Trophoblast cell (in vitro differentiated cells and primary cell): ENCODE measurements at regions not wholly inside any gene's neighbourhood (a gene's known extent, or its start where the extent isn't known, plus 50 kb on each side); places are given as distances from the start of the nearest gene placed in this dataset.

Experiments
- DNase-seq, 2 donors: peaks; one replicate each; pipeline ENCODE4 v3.0.0-alpha.2; 2016
- H2AFZ ChIP-seq: 2 replicates; pipeline ENCODE4 v1.6.1; 2013; ENCODE audit warnings: low read length, moderate library complexity, mild to moderate bottlenecking; ENCODE audit not compliant: insufficient read depth, poor library complexity
- H2AK5ac ChIP-seq: 2 replicates; pipeline ENCODE4 v1.6.1; 2013; ENCODE audit warnings: mild to moderate bottlenecking, low read length
- H2BK120ac ChIP-seq: 2 replicates; pipeline ENCODE4 v1.6.1; 2013; ENCODE audit warnings: low read length, mild to moderate bottlenecking, moderate library complexity; ENCODE audit not compliant: insufficient read depth, poor library complexity
- H2BK12ac ChIP-seq: 2 replicates; pipeline ENCODE4 v1.6.1; 2013; ENCODE audit warnings: mild to moderate bottlenecking, low read length, moderate library complexity
- H2BK5ac ChIP-seq: 2 replicates; pipeline ENCODE4 v1.6.1; 2013; ENCODE audit warnings: low read length, low read depth, moderate library complexity, mild to moderate bottlenecking; ENCODE audit not compliant: poor library complexity
- H3K14ac ChIP-seq: 2 replicates; pipeline ENCODE4 v1.6.1; 2013; ENCODE audit warnings: mild to moderate bottlenecking, low read length
- H3K18ac ChIP-seq: 2 replicates; pipeline ENCODE4 v1.6.1; 2013; ENCODE audit warnings: mild to moderate bottlenecking, low read length
- H3K23ac ChIP-seq: 2 replicates; pipeline ENCODE4 v1.6.1; 2013; ENCODE audit warnings: low read length
- H3K27ac ChIP-seq: 2 replicates; pipeline ENCODE4 v1.5.1; 2013; ENCODE audit warnings: low read depth, mild to moderate bottlenecking, inconsistent platforms, low read length, moderate library complexity
- H3K27me3 ChIP-seq: 2 replicates; pipeline ENCODE4 v1.6.1; 2013; ENCODE audit warnings: inconsistent platforms, mild to moderate bottlenecking, low read length, moderate library complexity; ENCODE audit not compliant: insufficient read depth
- H3K36me3 ChIP-seq, 2 experiments: 1 replicate in 1 of 2; 2 replicates in 1 of 2; pipeline ENCODE4 v1.6.1; 2013; ENCODE audit warnings: low read length in 2 of 2, mild to moderate bottlenecking in 2 of 2, moderate library complexity in 1 of 2; ENCODE audit not compliant: insufficient read depth in 2 of 2, control insufficient read depth in 1 of 2
- H3K4ac ChIP-seq: 2 replicates; pipeline ENCODE4 v1.6.1; 2013; ENCODE audit warnings: low read depth, mild to moderate bottlenecking, low read length, moderate library complexity
- H3K4me1 ChIP-seq, 2 experiments: 1 replicate in 1 of 2; 2 replicates in 1 of 2; pipeline ENCODE4 v1.6.1; 2013; ENCODE audit warnings: low read length in 2 of 2, mild to moderate bottlenecking in 2 of 2, moderate library complexity in 1 of 2; ENCODE audit not compliant: insufficient read depth in 2 of 2, control insufficient read depth in 1 of 2
- H3K4me2 ChIP-seq: 2 replicates; pipeline ENCODE4 v1.6.1; 2013; ENCODE audit warnings: inconsistent platforms, mild to moderate bottlenecking, low read length, moderate library complexity
- H3K4me3 ChIP-seq: 2 replicates; pipeline ENCODE4 v1.5.1; 2013; ENCODE audit warnings: mild to moderate bottlenecking, low read depth, low read length, inconsistent platforms
- H3K79me1 ChIP-seq: one replicate; pipeline ENCODE4 v1.6.1; 2013; ENCODE audit warnings: low read length
- H3K79me2 ChIP-seq: 2 replicates; pipeline ENCODE4 v1.6.1; 2013; ENCODE audit warnings: low read length, mild to moderate bottlenecking; ENCODE audit not compliant: control insufficient read depth, insufficient read depth, poor library complexity
- H3K9ac ChIP-seq: 2 replicates; pipeline ENCODE4 v1.6.1; 2013; ENCODE audit warnings: mild to moderate bottlenecking, low read length
- H3K9me3 ChIP-seq: 2 replicates; pipeline ENCODE4 v1.6.1; 2013; ENCODE audit warnings: low read depth, mild to moderate bottlenecking, control low read depth, inconsistent platforms, low read length; ENCODE audit not compliant: insufficient read depth
- H4K12ac ChIP-seq: 2 replicates; pipeline ENCODE4 v1.6.1; 2013; ENCODE audit warnings: low read depth, mild to moderate bottlenecking, low read length, moderate library complexity
- H4K8ac ChIP-seq: 2 replicates; pipeline ENCODE4 v1.6.1; 2013; ENCODE audit warnings: low read depth, mild to moderate bottlenecking, low read length, moderate library complexity
- H4K91ac ChIP-seq: one replicate; pipeline ENCODE4 v1.6.1; 2013; ENCODE audit warnings: low read depth, mild to moderate bottlenecking, low read length, moderate library complexity
- WGBS: extraction: QIAGEN DNeasy Blood & Tissue Kit; methylation state at CpG from one replicate; pipeline ENCODE4 v1.1.7; 2013; ENCODE audit warnings: missing lambda C conversion rate; ENCODE audit not compliant: insufficient read length, insufficient coverage; ENCODE audit errors: extremely low coverage; 5-methylcytosine and 5-hydroxymethylcytosine counted together

DNA sequence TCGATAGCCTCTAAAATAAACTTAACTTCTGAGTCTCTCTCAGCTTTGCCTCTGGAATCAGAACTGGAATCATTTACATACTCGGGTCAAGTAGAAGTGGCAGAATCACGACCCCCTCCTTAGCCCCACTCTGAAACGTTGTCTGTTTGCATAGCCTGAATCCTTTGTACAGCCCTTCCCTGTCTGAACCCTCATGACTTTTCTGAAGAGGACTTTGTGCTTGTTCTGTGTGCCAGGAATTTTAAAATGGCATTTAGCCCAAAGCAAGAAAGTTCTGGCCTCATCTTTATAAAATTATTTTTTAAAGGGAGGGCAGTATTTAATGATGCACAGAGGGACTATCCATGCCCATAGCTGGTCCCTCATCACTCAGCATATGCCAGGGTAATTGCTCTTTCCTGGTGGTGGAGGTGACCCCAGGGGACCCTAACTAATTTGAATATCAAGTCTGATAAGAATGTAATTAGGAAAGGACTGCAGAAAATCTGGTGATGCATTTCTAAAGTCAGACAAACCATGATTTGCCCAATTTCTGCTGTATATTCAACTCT is 342.7 kb upstream of the TNRC6C start:
- H4K12ac ChIP-seq: no peak overlapping the region
- no peak overlapping the region for H3K14ac ChIP-seq
- H3K27me3 ChIP-seq: no peaks in the 10 kb centered on the region
- no peak overlapping the region for H3K9ac ChIP-seq
- no peak overlapping the region for H2AFZ ChIP-seq
- no CpG with 5 or more reads among the region's 4 CpGs for WGBS
- no peaks in the 10 kb centered on the region for H3K36me3 ChIP-seq
- H3K23ac ChIP-seq: no peak overlapping the region
- H4K91ac ChIP-seq: no peak overlapping the region
- no peaks in the 10 kb centered on the region for H3K4me1 ChIP-seq
- H3K79me1 ChIP-seq: no peaks in the 10 kb centered on the region
- H3K79me2 ChIP-seq: no peaks in the 10 kb centered on the region
- H3K4me3 ChIP-seq: no peak overlapping the region
- no peak overlapping the region for H2AK5ac ChIP-seq
- no peak overlapping the region for H2BK12ac ChIP-seq
- no peak overlapping the region for H2BK5ac ChIP-seq
- no peak overlapping the region for H3K27ac ChIP-seq
- no peak overlapping the region for H3K18ac ChIP-seq
- no peak overlapping the region for H2BK120ac ChIP-seq
- peaks cover 5% of the 10 kb centered on the region for H3K9me3 ChIP-seq
- no peak for DNase-seq
- H3K4me2 ChIP-seq: no peak overlapping the region
- no peak overlapping the region for H3K4ac ChIP-seq
- H4K8ac ChIP-seq: no peak overlapping the region

- H3K27ac ChIP-seq: no peak overlapping the region
- H2BK120ac ChIP-seq: no peak overlapping the region
- no peak overlapping the region for H3K4me3 ChIP-seq
- H3K79me1 ChIP-seq: no peaks in the 10 kb centered on the region
- no peak overlapping the region for H4K8ac ChIP-seq
- no peak overlapping the region for H3K4ac ChIP-seq
- DNase-seq: peak; percentile 15 to 30
- no peak overlapping the region for H2AFZ ChIP-seq
- H4K12ac ChIP-seq: no peak overlapping the region
- no CpG with 5 or more reads among the region's 3 CpGs for WGBS
- H4K91ac ChIP-seq: no peak overlapping the region
- H3K36me3 ChIP-seq: no peaks in the 10 kb centered on the region
- no peaks in the 10 kb centered on the region for H3K79me2 ChIP-seq
- H3K27me3 ChIP-seq: no peaks in the 10 kb centered on the region
- peaks cover 5% of the 10 kb centered on the region for H3K9me3 ChIP-seq
- H3K14ac ChIP-seq: no peak overlapping the region
- no peak overlapping the region for H3K9ac ChIP-seq
- no peak overlapping the region for H3K4me2 ChIP-seq
- H3K4me1 ChIP-seq: no peaks in the 10 kb centered on the region
- H2AK5ac ChIP-seq: no peak overlapping the region
- H3K18ac ChIP-seq: no peak overlapping the region
- no peak overlapping the region for H3K23ac ChIP-seq
- no peak overlapping the region for H2BK12ac ChIP-seq
- no peak overlapping the region for H2BK5ac ChIP-seq
These were observed 342.2 kb upstream of the TNRC6C start for GRCh38 chr17:77616254-77616731.

DNA sequence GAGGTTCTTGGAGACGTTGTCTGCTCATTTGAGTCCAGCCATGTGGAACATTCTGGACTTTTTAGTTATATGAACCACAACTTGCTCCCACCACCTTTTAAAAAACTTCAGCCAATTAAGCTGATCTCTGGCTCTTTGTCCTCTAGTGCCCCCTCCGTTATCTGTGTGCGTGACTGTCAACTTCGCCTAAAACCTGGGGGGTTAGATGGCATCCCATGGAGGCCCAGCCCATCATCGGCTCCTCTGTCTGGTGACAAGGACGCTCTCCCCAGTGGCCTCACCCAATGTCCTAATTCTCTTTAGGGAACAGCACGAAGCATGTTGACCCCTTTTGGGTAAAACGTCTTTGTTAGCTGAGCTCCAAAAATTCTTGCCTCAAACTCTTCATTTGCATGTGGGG is 341.0 kb upstream of the TNRC6C start:
- no peak overlapping the region for H3K27ac ChIP-seq
- WGBS: no CpG with 5 or more reads among the region's 8 CpGs
- no peak overlapping the region for H3K4ac ChIP-seq
- H3K18ac ChIP-seq: no peak overlapping the region
- no peaks in the 10 kb centered on the region for H3K36me3 ChIP-seq
- H3K9me3 ChIP-seq: peaks cover 5% of the 10 kb centered on the region
- no peaks in the 10 kb centered on the region for H3K4me1 ChIP-seq
- no peak overlapping the region for H2BK5ac ChIP-seq
- no peak for DNase-seq
- H3K14ac ChIP-seq: no peak overlapping the region
- H4K12ac ChIP-seq: no peak overlapping the region
- no peaks in the 10 kb centered on the region for H3K79me2 ChIP-seq
- no peak overlapping the region for H4K8ac ChIP-seq
- no peak overlapping the region for H3K9ac ChIP-seq
- H3K79me1 ChIP-seq: no peaks in the 10 kb centered on the region
- no peak overlapping the region for H2AFZ ChIP-seq
- no peak overlapping the region for H2AK5ac ChIP-seq
- H2BK120ac ChIP-seq: no peak overlapping the region
- H3K4me3 ChIP-seq: no peak overlapping the region
- H3K27me3 ChIP-seq: no peaks in the 10 kb centered on the region
- no peak overlapping the region for H3K23ac ChIP-seq
- H3K4me2 ChIP-seq: no peak overlapping the region
- H4K91ac ChIP-seq: no peak overlapping the region
- no peak overlapping the region for H2BK12ac ChIP-seq

GRCh38 chr17:77618173-77618572 is 340.3 kb upstream of the TNRC6C start:
- H3K79me2 ChIP-seq: no peaks in the 10 kb centered on the region
- H3K4me3 ChIP-seq: no peak overlapping the region
- H3K9ac ChIP-seq: no peak overlapping the region
- no peak overlapping the region for H3K4ac ChIP-seq
- no peaks in the 10 kb centered on the region for H3K36me3 ChIP-seq
- H2BK12ac ChIP-seq: no peak overlapping the region
- no peak overlapping the region for H4K8ac ChIP-seq
- no peak overlapping the region for H3K23ac ChIP-seq
- H3K79me1 ChIP-seq: no peaks in the 10 kb centered on the region
- peaks cover 4% of the 10 kb centered on the region for H3K9me3 ChIP-seq
- no peak for DNase-seq
- H2BK120ac ChIP-seq: no peak overlapping the region
- H3K4me2 ChIP-seq: no peak overlapping the region
- H2BK5ac ChIP-seq: no peak overlapping the region
- H3K4me1 ChIP-seq: no peaks in the 10 kb centered on the region
- no peak overlapping the region for H3K18ac ChIP-seq
- no peak overlapping the region for H3K27ac ChIP-seq
- H4K91ac ChIP-seq: no peak overlapping the region
- H2AFZ ChIP-seq: no peak overlapping the region
- no CpG with 5 or more reads among the region's 7 CpGs for WGBS
- no peak overlapping the region for H4K12ac ChIP-seq
- H3K14ac ChIP-seq: no peak overlapping the region
- H3K27me3 ChIP-seq: no peaks in the 10 kb centered on the region
- H2AK5ac ChIP-seq: no peak overlapping the region
